ENCODE measurements at regions not wholly inside any gene's neighbourhood (a gene's known extent, or its start where the extent isn't known, plus 50 kb on each side); places are given as distances from the start of the nearest gene placed in this dataset.

- Mint-ChIP-seq H3K4me1 (no peaks in the 10 kb centered on the region), H3K36me3 (ENCODE audit: insufficient read depth) (peaks cover 2% of the 10 kb centered on the region), H3K27ac (ENCODE audit: low read depth) (no peak overlapping the region), H3K9me3 (peaks cover 14% of the 10 kb centered on the region), H3K4me3 (no peak overlapping the region), H3K27me3 (peaks cover 17% of the 10 kb centered on the region)
- DNase-seq (ENCODE audit: low spot score in 2 of 2) (no peak), ATAC-seq (replicated peaks; ENCODE audit: extremely low read depth, poor library complexity, severe bottlenecking) (no peak)
These were observed 254.1 kb downstream of the ARL4A start for GRCh38 chr7:12941512-12941911.

DNA sequence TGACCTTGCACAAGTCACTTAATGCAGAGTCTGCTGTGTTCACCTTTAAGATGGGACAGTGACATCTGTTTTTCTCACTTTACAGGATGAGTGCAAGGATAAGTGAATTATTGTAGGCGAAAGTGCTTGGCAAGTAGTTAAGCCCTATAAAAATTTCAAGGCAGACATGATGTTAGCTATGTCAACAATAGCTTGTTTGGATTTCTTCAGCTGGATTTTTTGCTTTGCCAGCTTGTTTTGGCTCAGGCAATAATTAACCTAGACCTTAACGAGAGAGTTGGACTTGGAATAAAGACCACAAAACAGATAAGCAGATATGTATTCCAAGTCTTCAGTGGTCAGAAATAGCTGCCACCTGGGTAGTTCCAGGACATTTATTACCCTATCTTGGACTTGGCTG lies 255.2 kb downstream of the ARL4A start:
- peaks cover 11% of the 10 kb centered on the region for H3K27me3 Mint-ChIP-seq

DNA sequence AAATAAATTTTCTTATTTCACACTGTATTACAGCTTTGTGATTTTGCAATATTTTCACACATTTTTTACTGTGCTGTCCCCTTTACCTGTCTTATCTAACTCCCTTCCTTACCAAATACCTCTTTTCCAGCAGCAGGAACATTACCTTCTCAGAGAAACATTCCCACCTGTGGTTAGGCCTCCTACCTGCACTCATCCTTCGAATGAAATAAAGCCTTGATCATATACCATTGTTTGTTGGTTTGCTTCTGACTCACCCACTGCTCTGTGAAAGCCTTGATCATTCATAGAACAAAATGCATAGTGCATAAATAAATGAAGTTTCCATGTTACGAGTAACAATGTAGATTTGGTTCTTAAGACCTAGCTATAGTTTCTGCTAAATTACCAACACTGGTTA lies 256.3 kb downstream of the ARL4A start:
- no peak overlapping the region for H3K4me3 Mint-ChIP-seq
- no peaks in the 10 kb centered on the region for H3K4me1 Mint-ChIP-seq
- peaks cover 2% of the 10 kb centered on the region for H3K36me3 Mint-ChIP-seq (ENCODE audit: insufficient read depth)
- peaks cover 11% of the 10 kb centered on the region for H3K27me3 Mint-ChIP-seq
- peaks cover 8% of the 10 kb centered on the region for H3K9me3 Mint-ChIP-seq
- ATAC-seq (replicated peaks; ENCODE audit: extremely low read depth, poor library complexity, severe bottlenecking), result no peak
- no peak for DNase-seq (ENCODE audit: low spot score in 2 of 2)
- H3K27ac Mint-ChIP-seq (ENCODE audit: low read depth), result no peak overlapping the region

More for the DNA sequence above, 255.2 kb downstream of the ARL4A start:
- Mint-ChIP-seq H3K36me3 (ENCODE audit: insufficient read depth) (peaks cover 2% of the 10 kb centered on the region), H3K4me3 (no peak overlapping the region), H3K4me1 (no peaks in the 10 kb centered on the region), H3K27ac (ENCODE audit: low read depth) (no peak overlapping the region), H3K9me3 (peaks cover 8% of the 10 kb centered on the region)
- ATAC-seq (replicated peaks; ENCODE audit: extremely low read depth, poor library complexity, severe bottlenecking), result no peak
- DNase-seq (ENCODE audit: low spot score in 2 of 2), result no peak

- peaks cover under 1% of the 10 kb centered on the region for H3K27me3 Mint-ChIP-seq
- H3K36me3 Mint-ChIP-seq (ENCODE audit: insufficient read depth), result peaks cover 2% of the 10 kb centered on the region
- H3K27ac Mint-ChIP-seq (ENCODE audit: low read depth), result no peak overlapping the region
- no peak for ATAC-seq (replicated peaks; ENCODE audit: extremely low read depth, poor library complexity, severe bottlenecking)
- H3K4me3 Mint-ChIP-seq, result no peak overlapping the region
- no peaks in the 10 kb centered on the region for H3K9me3 Mint-ChIP-seq
- no peaks in the 10 kb centered on the region for H3K4me1 Mint-ChIP-seq
- no peak for DNase-seq (ENCODE audit: low spot score in 2 of 2)
These were observed 258.5 kb downstream of the ARL4A start for GRCh38 chr7:12945901-12946300.

- Mint-ChIP-seq H3K4me1 (no peaks in the 10 kb centered on the region), H3K4me3 (no peak overlapping the region), H3K9me3 (no peaks in the 10 kb centered on the region), H3K36me3 (ENCODE audit: insufficient read depth) (peaks cover 2% of the 10 kb centered on the region), H3K27me3 (no peaks in the 10 kb centered on the region), H3K27ac (ENCODE audit: low read depth) (no peak overlapping the region)
- no peak for ATAC-seq (replicated peaks; ENCODE audit: extremely low read depth, poor library complexity, severe bottlenecking)
- no peak for DNase-seq (ENCODE audit: low spot score in 2 of 2)
These were observed 260.0 kb downstream of the ARL4A start for GRCh38 chr7:12947465-12947864.

DNA sequence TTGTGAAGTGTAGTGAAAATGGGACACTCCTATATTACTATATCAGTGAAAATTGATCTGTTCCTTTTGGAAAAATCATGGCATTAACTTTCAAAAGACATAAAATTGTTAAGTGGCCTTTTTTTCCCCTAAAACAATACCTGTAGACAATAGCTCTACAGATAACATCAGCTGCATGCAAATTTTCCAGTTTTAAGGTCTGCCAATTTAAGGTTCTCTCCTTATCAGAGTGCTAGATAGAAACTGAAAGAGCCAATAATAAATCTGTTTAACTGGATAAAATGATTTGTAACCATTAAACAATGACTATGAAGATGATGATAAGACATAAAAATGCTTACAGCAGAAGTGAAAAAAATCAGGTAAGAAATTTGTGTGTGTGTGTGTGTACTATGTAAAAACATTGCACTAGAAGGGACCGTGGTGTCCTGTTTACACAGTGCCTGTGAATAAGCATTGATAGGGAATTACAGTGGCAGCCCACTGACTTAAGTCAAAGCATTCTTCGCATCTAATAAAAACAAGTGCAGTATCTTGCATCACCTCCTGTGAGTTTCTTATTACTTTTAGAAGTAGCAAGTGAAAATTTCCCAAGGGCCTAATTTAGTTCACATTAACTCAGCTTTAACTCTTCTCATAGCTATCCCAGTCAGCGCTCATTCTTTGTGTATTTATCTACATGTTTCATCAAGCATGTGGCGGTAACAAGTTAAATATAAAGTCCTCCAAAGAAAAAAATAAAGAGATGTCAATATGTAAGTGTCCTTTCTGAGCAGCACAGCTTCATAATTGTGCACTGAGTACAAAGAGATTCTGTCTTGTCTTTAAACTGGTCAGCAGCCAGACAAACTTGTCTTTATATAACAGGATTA lies 261.9 kb downstream of the ARL4A start:
- peaks cover 2% of the 10 kb centered on the region for H3K36me3 Mint-ChIP-seq (ENCODE audit: insufficient read depth)
- H3K27me3 Mint-ChIP-seq, result no peaks in the 10 kb centered on the region
- no peaks in the 10 kb centered on the region for H3K4me1 Mint-ChIP-seq
- no peak for ATAC-seq (replicated peaks; ENCODE audit: extremely low read depth, poor library complexity, severe bottlenecking)
- no peaks in the 10 kb centered on the region for H3K9me3 Mint-ChIP-seq
- no peak for DNase-seq (ENCODE audit: low spot score in 2 of 2)
- no peak overlapping the region for H3K4me3 Mint-ChIP-seq
- no peak overlapping the region for H3K27ac Mint-ChIP-seq (ENCODE audit: low read depth)

GRCh38 chr7:12951397-12951801 lies 264.0 kb downstream of the ARL4A start:
- DNase-seq (ENCODE audit: low spot score in 2 of 2) (no peak), ATAC-seq (replicated peaks; ENCODE audit: extremely low read depth, poor library complexity, severe bottlenecking) (no peak)
- no peaks in the 10 kb centered on the region for H3K36me3 Mint-ChIP-seq (ENCODE audit: insufficient read depth)
- no peaks in the 10 kb centered on the region for H3K4me1 Mint-ChIP-seq
- no peaks in the 10 kb centered on the region for H3K27me3 Mint-ChIP-seq
- H3K9me3 Mint-ChIP-seq, result no peaks in the 10 kb centered on the region
- no peak overlapping the region for H3K27ac Mint-ChIP-seq (ENCODE audit: low read depth)
- H3K4me3 Mint-ChIP-seq, result no peak overlapping the region

DNA sequence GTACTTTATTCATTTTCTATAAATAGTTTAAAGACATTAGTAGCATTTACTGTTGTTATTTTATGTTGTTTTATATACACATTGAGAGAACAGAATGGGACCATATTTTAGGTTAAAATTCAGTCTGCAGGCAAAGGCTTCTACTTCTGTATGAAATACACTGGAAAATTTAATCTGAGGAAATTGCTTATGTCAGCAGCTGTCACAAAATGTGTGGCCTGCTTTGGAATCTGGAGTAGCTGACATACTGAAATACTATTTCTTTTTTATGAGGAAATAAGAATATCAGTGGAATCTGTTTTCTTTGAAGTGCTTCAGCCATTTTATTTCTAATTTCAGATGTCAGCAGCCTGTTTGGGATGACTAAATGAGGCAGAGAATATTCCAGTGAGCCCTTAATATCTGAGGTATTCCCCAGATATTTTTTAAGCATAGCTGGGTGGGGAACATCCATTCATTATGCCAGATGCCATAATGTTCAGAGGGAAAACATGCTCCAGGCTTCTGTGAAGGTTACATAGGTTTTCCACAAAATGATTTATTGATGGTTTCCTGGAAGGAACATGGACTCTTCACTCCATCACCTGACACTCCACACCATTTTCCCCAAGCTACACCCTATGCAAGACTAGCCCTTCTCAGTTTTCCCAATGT lies 267.1 kb downstream of the ARL4A start:
- Mint-ChIP-seq H3K27ac (ENCODE audit: low read depth) (no peak overlapping the region), H3K4me1 (no peaks in the 10 kb centered on the region), H3K4me3 (no peak overlapping the region), H3K9me3 (no peaks in the 10 kb centered on the region), H3K27me3 (no peaks in the 10 kb centered on the region), H3K36me3 (ENCODE audit: insufficient read depth) (no peaks in the 10 kb centered on the region)
- no peak for ATAC-seq (replicated peaks; ENCODE audit: extremely low read depth, poor library complexity, severe bottlenecking)
- DNase-seq (ENCODE audit: low spot score in 2 of 2), result no peak

- H3K36me3 Mint-ChIP-seq (ENCODE audit: insufficient read depth), result no peaks in the 10 kb centered on the region
- H3K4me3 Mint-ChIP-seq, result no peak overlapping the region
- DNase-seq (ENCODE audit: low spot score in 2 of 2) (no peak), ATAC-seq (replicated peaks; ENCODE audit: extremely low read depth, poor library complexity, severe bottlenecking) (no peak)
- H3K4me1 Mint-ChIP-seq, result no peaks in the 10 kb centered on the region
- no peaks in the 10 kb centered on the region for H3K9me3 Mint-ChIP-seq
- H3K27ac Mint-ChIP-seq (ENCODE audit: low read depth), result no peak overlapping the region
- peaks cover 6% of the 10 kb centered on the region for H3K27me3 Mint-ChIP-seq
These were observed 270.1 kb downstream of the ARL4A start for GRCh38 chr7:12957487-12957886.

- Mint-ChIP-seq H3K4me3 (no peak overlapping the region), H3K9me3 (no peaks in the 10 kb centered on the region), H3K27me3 (peaks cover 15% of the 10 kb centered on the region), H3K27ac (ENCODE audit: low read depth) (no peak overlapping the region), H3K36me3 (ENCODE audit: insufficient read depth) (no peaks in the 10 kb centered on the region), H3K4me1 (no peaks in the 10 kb centered on the region)
- ATAC-seq (replicated peaks; ENCODE audit: extremely low read depth, poor library complexity, severe bottlenecking) (no peak), DNase-seq (ENCODE audit: low spot score in 2 of 2) (no peak)
These were observed 274.6 kb downstream of the ARL4A start for GRCh38 chr7:12961910-12962480.

GRCh38 chr7:12963435-12963834 lies 276.0 kb downstream of the ARL4A start:
- no peak overlapping the region for H3K27ac Mint-ChIP-seq (ENCODE audit: low read depth)
- no peaks in the 10 kb centered on the region for H3K9me3 Mint-ChIP-seq
- no peaks in the 10 kb centered on the region for H3K36me3 Mint-ChIP-seq (ENCODE audit: insufficient read depth)
- no peak overlapping the region for H3K4me3 Mint-ChIP-seq
- ATAC-seq (replicated peaks; ENCODE audit: extremely low read depth, poor library complexity, severe bottlenecking), result no peak
- H3K4me1 Mint-ChIP-seq, result no peaks in the 10 kb centered on the region
- no peak for DNase-seq (ENCODE audit: low spot score in 2 of 2)
- H3K27me3 Mint-ChIP-seq, result peaks cover 15% of the 10 kb centered on the region

DNA sequence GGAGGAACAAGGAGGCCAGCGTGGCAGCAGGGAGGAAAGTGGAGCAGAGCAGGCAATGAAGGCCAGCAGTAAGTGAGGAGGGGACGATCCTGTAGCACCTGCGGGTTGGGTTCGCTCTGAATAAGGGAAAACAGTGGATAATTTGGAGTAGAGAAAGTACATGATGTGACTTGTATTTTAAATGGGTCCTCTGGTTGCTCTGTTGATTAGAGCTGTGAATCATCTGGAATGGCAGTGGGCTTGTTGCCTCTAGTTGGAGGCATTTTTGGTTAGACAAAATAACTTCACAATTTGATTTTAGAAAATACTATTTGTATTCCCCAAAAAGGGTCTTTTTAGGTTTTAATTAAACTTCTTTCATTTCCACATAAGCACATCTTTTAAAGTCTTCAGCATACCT lies 277.4 kb downstream of the ARL4A start:
- H3K27ac Mint-ChIP-seq (ENCODE audit: low read depth), result no peak overlapping the region

GRCh38 chr7:12965767-12966166 lies 278.3 kb downstream of the ARL4A start:
- ATAC-seq (replicated peaks; ENCODE audit: extremely low read depth, poor library complexity, severe bottlenecking) (no peak), DNase-seq (ENCODE audit: low spot score in 2 of 2) (no peak)
- H3K9me3 Mint-ChIP-seq, result no peaks in the 10 kb centered on the region
- H3K4me3 Mint-ChIP-seq, result no peak overlapping the region
- H3K27me3 Mint-ChIP-seq, result peaks cover 15% of the 10 kb centered on the region
- H3K36me3 Mint-ChIP-seq (ENCODE audit: insufficient read depth), result no peaks in the 10 kb centered on the region
- H3K4me1 Mint-ChIP-seq, result no peaks in the 10 kb centered on the region
- H3K27ac Mint-ChIP-seq (ENCODE audit: low read depth), result no peak overlapping the region

More for the DNA sequence above, 277.4 kb downstream of the ARL4A start:
- no peaks in the 10 kb centered on the region for H3K9me3 Mint-ChIP-seq
- H3K4me3 Mint-ChIP-seq, result no peak overlapping the region
- ATAC-seq (replicated peaks; ENCODE audit: extremely low read depth, poor library complexity, severe bottlenecking) (no peak), DNase-seq (ENCODE audit: low spot score in 2 of 2) (no peak)
- peaks cover 15% of the 10 kb centered on the region for H3K27me3 Mint-ChIP-seq
- H3K36me3 Mint-ChIP-seq (ENCODE audit: insufficient read depth), result no peaks in the 10 kb centered on the region
- no peaks in the 10 kb centered on the region for H3K4me1 Mint-ChIP-seq

Data from central memory CD8-positive, alpha-beta T cell (primary cell).